Neural progenitor cell (in vitro differentiated cells): ENCODE measurements at regions not wholly inside any gene's neighbourhood (a gene's known extent, or its start where the extent isn't known, plus 50 kb on each side); places are given as distances from the start of the nearest gene placed in this dataset.

Source experiments
- EZH2 ChIP-seq: fragments of 200-600 bp; sonication (generic); IDR thresholded peaks from 2 replicates; pipeline ENCODE4 v1.6.1; 2017; ENCODE audit warnings: antibody characterized with exemption, mild to moderate bottlenecking, moderate library complexity
- EZH2phosphoT487 ChIP-seq: fragments of 200-600 bp; sonication (generic); IDR thresholded peaks from 2 replicates; pipeline ENCODE4 v1.6.1; 2017; ENCODE audit warnings: antibody characterized with exemption
- TF ChIP-seq, protein P1 (sequence below): fragments of 200-600 bp; sonication (generic); IDR thresholded peaks from 2 replicates; pipeline ENCODE4 v1.5.1; 2017; ENCODE audit warnings: antibody characterized with exemption, mild to moderate bottlenecking

DNA sequence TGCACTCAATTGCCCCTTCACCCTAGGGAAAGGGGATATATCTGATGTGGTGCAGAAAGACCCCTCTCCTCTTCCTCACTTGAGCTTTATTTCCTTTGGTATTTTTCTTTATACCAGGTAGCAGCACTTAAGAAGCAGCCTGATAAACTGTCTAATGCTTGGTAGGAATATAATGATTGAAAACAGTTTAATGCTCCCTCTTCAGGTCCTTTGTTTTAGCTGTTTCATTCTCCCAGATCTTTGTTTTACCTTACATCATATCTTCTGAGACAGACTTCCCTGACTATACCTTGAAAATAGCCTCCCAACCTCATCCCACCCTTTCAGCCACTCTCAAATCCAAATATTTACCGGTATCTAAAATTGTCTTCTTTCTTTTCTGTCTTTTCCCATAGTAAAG, 87.9 kb downstream of the NUDT12 start:
- TF ChIP-seq, protein P1, sequence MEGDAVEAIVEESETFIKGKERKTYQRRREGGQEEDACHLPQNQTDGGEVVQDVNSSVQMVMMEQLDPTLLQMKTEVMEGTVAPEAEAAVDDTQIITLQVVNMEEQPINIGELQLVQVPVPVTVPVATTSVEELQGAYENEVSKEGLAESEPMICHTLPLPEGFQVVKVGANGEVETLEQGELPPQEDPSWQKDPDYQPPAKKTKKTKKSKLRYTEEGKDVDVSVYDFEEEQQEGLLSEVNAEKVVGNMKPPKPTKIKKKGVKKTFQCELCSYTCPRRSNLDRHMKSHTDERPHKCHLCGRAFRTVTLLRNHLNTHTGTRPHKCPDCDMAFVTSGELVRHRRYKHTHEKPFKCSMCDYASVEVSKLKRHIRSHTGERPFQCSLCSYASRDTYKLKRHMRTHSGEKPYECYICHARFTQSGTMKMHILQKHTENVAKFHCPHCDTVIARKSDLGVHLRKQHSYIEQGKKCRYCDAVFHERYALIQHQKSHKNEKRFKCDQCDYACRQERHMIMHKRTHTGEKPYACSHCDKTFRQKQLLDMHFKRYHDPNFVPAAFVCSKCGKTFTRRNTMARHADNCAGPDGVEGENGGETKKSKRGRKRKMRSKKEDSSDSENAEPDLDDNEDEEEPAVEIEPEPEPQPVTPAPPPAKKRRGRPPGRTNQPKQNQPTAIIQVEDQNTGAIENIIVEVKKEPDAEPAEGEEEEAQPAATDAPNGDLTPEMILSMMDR = no peak
- no peak for TF ChIP-seq EZH2
- no peak for TF ChIP-seq EZH2phosphoT487
